Lower lobe of right lung (tissue), 2 donors: ENCODE measurements at regions not wholly inside any gene's neighbourhood (a gene's known extent, or its start where the extent isn't known, plus 50 kb on each side); places are given as distances from the start of the nearest gene placed in this dataset.

Source experiments
- ATAC-seq, 2 donors: fragments of 200-7000 bp; cut with Tn5 transposase; one replicate each; pipeline ENCODE4 v1.9.1; 2020 to 2022; ENCODE audit warnings: mild to moderate bottlenecking in 2 of 2, moderate library complexity in 2 of 2
- DNase-seq: peaks from one replicate; pipeline ENCODE4 v3.0.0-alpha.2; 2020
- H3K27ac ChIP-seq: fragments of 200-600 bp; one replicate; pipeline ENCODE4 v1.8.0; 2022
- H3K27me3 ChIP-seq: fragments of 200-600 bp; one replicate; pipeline ENCODE4 v1.8.0; 2022; ENCODE audit warnings: low read depth
- H3K36me3 ChIP-seq: fragments of 200-600 bp; one replicate; pipeline ENCODE4 v1.8.0; 2022; ENCODE audit warnings: mild to moderate bottlenecking
- H3K4me1 ChIP-seq: fragments of 200-600 bp; one replicate; pipeline ENCODE4 v1.8.0; 2022
- H3K4me3 ChIP-seq: fragments of 200-600 bp; one replicate; pipeline ENCODE4 v1.8.0; 2022; ENCODE audit warnings: mild to moderate bottlenecking
- H3K9me3 ChIP-seq: fragments of 200-600 bp; one replicate; pipeline ENCODE4 v1.8.0; 2022
- intact Hi-C: fragments of 100-400 bp; cut with DNase I; formaldehyde crosslinking; loops from one replicate; pipeline ENCODE4 v1.11.0; 2022
- TF ChIP-seq, protein P1 (sequence below): fragments of 200-600 bp; IDR thresholded peaks from one replicate; pipeline ENCODE4 v1.8.0; 2022; ENCODE audit warnings: antibody characterized with exemption, mild to moderate bottlenecking
- donor health status: DM: no; HTN: yes; CAD: no; lungs with severe emphysema.

- TF ChIP-seq, protein P1, sequence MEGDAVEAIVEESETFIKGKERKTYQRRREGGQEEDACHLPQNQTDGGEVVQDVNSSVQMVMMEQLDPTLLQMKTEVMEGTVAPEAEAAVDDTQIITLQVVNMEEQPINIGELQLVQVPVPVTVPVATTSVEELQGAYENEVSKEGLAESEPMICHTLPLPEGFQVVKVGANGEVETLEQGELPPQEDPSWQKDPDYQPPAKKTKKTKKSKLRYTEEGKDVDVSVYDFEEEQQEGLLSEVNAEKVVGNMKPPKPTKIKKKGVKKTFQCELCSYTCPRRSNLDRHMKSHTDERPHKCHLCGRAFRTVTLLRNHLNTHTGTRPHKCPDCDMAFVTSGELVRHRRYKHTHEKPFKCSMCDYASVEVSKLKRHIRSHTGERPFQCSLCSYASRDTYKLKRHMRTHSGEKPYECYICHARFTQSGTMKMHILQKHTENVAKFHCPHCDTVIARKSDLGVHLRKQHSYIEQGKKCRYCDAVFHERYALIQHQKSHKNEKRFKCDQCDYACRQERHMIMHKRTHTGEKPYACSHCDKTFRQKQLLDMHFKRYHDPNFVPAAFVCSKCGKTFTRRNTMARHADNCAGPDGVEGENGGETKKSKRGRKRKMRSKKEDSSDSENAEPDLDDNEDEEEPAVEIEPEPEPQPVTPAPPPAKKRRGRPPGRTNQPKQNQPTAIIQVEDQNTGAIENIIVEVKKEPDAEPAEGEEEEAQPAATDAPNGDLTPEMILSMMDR, result no peak
- Histone ChIP-seq H3K4me1 (no peaks in the 10 kb centered on the region), H3K36me3 (no peaks in the 10 kb centered on the region), H3K27me3 (no peaks in the 10 kb centered on the region), H3K9me3 (no peaks in the 10 kb centered on the region), H3K27ac (no peak overlapping the region), H3K4me3 (no peak overlapping the region)
- DNase-seq, result no peak
- intact Hi-C loops, result no loop called here
- ATAC-seq, result no peak
Observed at GRCh38 chr15:93662162-93662885, 569.0 kb upstream of the MCTP2 start.

- intact Hi-C loops, result no loop called here
- Histone ChIP-seq H3K36me3 (no peaks in the 10 kb centered on the region), H3K4me3 (no peak overlapping the region), H3K9me3 (no peaks in the 10 kb centered on the region), H3K27ac (no peak overlapping the region), H3K4me1 (no peaks in the 10 kb centered on the region), H3K27me3 (no peaks in the 10 kb centered on the region)
- TF ChIP-seq, protein P1, result no peak
- ATAC-seq, result no peak
- DNase-seq, result no peak
Observed at GRCh38 chr15:93658026-93658816, 569.2 kb upstream of the RGMA start.

- Histone ChIP-seq H3K4me1 (no peaks in the 10 kb centered on the region), H3K9me3 (no peaks in the 10 kb centered on the region), H3K27me3 (no peaks in the 10 kb centered on the region), H3K27ac (no peak overlapping the region), H3K36me3 (no peaks in the 10 kb centered on the region), H3K4me3 (no peak overlapping the region)
- TF ChIP-seq, protein P1, result no peak
- ATAC-seq (no peak), DNase-seq (no peak)
- intact Hi-C loops, result no loop called here
Observed at GRCh38 chr15:93656041-93656440, 567.0 kb upstream of the RGMA start.

DNA sequence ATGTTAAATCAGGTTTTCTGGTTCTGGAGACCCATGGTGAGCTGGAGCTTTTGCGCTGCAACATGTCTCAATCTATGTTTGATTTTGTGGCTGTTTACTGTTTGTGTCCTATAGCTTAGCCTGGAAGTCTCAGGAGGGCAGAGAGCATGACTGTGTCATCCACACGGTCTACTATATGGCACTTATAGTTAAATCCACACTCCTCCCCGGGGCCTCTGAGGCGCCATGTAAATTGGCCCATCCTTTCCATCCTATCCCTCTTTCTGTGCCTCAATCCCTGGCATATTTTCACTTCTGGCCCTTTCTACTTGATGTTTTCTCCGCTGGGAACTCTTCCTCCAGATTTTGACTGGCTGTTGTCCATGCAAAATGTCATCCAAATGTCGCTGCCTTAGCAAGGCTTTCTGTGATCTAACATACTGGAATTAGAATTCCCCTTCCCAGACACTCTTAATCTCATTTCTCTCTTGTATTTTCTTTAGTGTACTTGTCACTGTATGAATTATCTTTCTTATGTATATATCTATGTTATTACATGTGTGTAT is 560.8 kb upstream of the RGMA start:
- Histone ChIP-seq H3K27me3 (no peaks in the 10 kb centered on the region), H3K27ac (no peak overlapping the region), H3K9me3 (no peaks in the 10 kb centered on the region), H3K4me1 (no peaks in the 10 kb centered on the region), H3K36me3 (no peaks in the 10 kb centered on the region), H3K4me3 (no peak overlapping the region)
- no peak for ATAC-seq
- no peak for DNase-seq
- intact Hi-C loops, result no loop called here
- TF ChIP-seq, protein P1, result no peak

- no peak for ATAC-seq
- no peak for DNase-seq
- TF ChIP-seq, protein P1, result no peak
- Histone ChIP-seq H3K36me3 (no peaks in the 10 kb centered on the region), H3K4me3 (no peak overlapping the region), H3K4me1 (no peaks in the 10 kb centered on the region), H3K27me3 (no peaks in the 10 kb centered on the region), H3K27ac (no peak overlapping the region), H3K9me3 (no peaks in the 10 kb centered on the region)
- intact Hi-C loops, result no loop called here
Observed at GRCh38 chr15:93646193-93646592, 557.2 kb upstream of the RGMA start.
